ENCODE measurements at regions not wholly inside any gene's neighbourhood (a gene's known extent, or its start where the extent isn't known, plus 50 kb on each side); places are given as distances from the start of the nearest gene placed in this dataset.

DNA sequence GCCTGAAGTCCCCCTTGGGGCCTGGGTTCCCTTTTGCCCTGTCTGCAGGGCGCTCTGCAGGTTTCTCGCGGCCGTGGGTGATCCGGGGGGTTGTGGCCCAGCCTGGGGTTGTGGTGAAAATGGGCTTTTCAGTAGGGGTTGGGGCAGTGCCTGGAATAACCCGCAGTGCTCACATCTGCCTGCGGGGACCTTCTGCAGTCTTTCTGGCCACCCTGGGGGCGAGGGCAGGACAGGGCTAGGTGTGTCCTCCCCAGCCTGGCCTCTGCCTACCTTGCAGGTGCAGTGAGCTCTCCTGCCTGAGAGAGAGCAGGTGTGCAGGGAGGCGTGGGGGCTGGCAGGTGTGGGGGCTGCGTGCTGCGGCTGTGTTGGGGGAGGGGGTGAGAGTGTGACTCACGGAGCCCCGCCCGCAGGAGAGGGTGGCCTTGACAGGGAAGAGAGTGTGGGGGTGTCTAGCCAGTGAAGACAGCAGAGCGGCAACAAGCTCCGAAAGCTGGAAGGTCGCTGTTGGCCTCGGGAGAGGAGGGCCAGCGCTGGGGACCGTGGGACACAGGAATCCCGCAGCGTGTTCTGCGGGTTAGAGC, 131.4 kb downstream of the MRPL36 start:
- peak in 1 of 3 experiments; percentile 42 for DNase-seq (ENCODE audit: low read depth in 3 of 3)

DNA sequence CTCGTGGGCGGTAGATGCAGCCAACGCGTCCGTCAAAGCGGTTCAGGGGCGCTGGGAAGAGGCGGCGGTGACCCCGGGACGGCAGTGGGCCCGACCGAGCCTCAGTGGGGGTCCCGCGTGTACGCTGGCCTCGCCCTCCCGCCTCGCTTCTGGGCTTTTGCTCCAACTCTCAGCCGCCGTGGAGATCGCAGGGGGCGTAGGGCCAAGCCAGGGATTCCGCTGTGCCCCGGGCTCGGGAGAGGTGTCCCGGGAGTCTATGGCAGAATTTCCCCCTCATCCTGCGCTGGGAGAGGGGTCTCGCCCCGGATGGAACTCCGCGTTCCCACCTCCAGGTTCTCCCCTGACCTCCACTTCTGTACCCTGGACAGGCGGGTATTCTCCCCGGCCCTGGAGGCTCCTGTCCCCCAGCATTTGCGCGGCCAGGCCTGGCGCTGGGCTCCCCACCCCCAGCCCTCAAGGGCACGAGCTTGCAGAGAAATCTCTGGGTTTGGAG, 131.9 kb downstream of the MRPL36 start:
- no peak for DNase-seq (ENCODE audit: low read depth in 3 of 3)

DNA sequence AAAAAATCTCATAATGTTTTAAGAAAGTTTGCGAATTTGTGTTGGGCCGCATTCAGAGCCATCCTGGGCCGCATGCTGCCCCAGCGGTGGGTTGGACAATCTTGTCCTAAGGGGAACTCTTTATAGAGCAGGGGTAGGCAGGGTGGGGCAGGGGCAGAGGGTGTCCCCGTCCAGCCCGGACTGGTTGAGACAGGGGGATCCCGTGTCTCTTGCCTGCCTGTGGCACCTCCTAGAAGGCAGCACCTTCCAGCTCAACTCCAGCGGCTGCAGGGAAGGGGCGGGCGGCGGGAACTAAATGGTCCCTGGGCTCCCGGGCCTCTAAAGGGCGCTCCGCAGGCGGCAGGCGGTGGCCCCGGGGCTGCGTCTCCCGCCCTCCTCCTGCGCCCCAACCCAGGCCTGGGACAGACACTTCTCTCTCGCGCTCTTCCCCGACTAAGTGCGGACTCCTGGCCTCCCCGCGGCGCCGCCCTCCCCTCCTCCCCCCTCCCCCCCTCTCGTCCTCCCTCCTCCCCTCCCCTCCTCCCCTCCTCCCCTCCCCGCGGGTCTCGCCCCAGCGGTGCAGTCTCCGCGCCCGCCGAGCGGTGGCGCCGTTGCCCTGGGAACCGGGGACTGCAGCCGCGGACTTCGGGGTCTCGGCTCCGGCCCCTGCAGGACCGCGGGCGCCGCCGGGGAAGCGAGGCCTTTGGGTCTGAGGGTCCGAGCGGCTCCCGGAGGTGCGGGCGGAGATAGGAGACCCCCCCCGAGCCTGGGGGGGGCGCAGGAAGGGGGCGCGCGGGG, 132.6 kb downstream of the MRPL36 start:
- DNase-seq (ENCODE audit: low read depth in 3 of 3), result no peak

DNA sequence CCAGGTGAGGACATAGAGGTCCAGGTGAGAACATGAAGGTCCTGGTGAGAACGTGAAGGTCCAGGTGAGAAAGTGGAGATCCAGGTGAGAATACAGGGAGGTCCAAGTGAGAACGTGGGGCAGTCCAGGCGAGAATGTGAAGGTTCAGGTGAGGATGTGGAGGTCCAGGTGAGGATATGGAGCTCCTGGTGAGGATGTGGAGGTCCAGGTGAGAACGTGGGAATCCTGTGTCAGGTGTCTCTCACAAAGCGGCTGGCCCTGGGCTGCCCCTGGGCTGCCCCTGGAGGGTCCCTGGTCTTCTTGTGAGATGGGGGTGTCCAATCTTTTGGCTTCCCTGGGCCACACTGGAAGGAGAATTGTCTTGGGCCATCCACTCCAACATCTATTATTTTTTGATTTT, 133.4 kb downstream of the MRPL36 start:
- no peak for DNase-seq (ENCODE audit: low read depth in 3 of 3)

DNA sequence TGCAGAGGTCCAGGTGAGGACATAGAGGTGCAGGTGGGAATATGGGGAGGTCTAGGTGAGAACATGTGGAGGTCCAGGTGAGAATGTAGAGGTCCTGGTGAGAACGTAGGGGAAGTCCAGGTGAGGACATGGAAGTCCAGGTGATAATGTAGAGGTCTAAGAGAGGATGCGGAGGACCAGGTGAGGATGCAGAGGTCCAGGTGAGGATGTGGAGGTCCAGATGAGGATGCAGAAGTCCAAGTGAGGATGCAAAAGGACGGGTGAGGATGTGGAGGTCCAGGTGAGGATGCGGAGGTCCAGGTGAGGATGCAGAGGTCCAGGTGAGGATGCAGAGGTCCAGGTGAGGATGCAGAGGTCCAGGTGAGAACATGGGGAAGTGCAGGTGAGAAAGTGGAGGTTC, 133.8 kb downstream of the MRPL36 start:
- DNase-seq (ENCODE audit: low read depth in 3 of 3), result no peak

DNA sequence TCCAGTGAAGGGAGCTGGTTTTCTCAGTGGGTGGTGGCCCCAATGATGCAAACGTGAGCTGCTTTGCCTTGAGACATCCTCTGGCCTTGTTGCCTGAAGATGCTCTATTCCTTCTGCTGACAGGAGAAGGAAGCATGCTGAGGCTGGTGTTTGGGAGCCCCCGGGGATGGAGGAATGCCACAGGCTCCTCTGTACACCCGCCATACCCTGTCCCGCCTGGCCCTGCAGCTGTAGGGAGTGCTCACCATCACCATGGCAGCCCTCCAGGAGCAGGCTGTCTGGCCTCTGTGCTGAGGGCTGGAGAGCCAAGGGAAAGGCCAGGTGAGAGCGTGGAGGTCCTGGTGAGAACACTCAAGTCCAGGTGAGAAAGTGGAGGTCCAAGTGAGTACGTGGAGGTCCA, 134.4 kb downstream of the MRPL36 start:
- DNase-seq (ENCODE audit: low read depth in 3 of 3), result no peak

DNA sequence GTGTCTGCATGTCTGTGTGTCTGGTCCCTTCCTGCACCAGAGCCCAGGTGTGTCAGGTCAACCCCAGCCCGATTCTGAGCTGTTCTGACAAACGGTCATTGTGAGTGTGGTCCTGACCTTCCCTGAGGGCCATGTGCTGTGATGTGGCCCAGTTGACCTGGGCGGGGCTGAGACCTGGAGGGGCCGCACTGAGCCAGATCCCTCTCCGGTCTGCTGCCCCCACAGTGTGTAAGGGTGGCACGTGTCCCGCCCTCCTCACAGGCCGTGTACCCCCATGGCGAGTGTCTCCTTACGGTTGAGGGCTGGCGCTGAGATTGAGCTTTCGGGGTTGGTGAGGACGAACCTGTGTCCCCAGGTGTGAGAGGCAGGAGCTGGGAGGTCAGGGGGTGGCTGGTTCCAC, 136.5 kb downstream of the MRPL36 start:
- DNase-seq (ENCODE audit: low read depth in 3 of 3), result no peak

DNA sequence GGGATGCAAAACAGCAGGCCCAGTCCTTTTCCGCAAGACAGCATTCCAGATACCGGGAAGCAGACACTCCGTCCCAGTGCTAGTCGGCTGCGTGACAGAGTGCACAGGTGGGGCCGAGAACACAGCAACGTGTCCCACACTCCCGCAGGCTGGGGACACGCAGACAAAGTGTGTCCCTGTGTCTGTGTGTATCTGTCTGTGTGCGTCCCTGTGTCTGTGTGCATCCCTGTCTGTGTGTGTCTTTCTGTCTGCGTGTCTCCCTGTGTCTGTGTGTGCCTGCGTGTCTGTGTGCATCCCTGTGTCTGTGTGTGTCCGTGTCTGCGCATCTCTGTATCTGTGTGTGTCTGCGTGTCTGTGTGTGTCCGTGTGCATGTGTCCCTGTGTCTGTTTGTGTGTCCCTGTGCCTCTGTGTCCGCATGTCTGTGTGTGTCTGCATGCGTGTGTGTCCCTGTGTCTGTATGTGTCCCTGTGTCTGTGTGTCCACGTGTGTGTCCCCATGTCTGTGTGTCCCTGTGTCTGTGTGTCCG, 137.0 kb downstream of the MRPL36 start:
- no peak for DNase-seq (ENCODE audit: low read depth in 3 of 3)

DNA sequence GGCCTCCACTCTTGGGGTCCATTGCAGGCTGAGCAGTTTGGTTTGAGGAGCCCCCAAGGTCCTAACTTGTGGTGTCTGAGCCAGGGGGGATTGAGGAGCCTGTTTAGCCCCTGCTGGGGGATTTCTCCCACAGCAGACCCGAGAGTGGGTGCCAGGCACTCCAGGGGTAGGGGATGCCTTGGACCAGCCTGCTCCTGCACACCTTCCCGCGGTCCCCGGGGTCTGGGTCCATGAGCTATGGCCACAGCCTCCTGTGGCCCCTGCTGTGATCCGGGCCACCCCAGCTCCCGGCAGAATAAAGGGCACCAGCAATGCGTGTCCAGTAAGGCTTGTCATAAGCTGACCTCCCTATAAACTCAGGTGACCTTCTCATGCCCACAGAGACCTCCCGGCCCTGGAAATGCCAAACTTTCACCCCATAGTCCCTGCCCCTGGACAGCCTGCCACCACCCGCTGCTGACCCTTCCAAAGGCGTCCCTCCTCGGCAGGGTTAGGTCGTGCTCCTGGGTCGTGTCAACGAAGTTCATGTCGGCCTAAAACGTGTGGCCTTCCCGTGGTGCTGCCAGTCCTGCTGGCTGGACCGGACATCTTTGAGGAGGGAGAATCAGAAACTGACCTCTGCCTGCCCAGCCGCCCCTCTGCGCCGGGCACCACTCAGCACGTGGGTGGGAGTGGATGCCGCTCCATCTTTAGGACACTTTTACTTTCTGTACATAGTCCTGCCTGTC, 137.6 kb downstream of the MRPL36 start:
- no peak for DNase-seq (ENCODE audit: low read depth in 3 of 3)

DNA sequence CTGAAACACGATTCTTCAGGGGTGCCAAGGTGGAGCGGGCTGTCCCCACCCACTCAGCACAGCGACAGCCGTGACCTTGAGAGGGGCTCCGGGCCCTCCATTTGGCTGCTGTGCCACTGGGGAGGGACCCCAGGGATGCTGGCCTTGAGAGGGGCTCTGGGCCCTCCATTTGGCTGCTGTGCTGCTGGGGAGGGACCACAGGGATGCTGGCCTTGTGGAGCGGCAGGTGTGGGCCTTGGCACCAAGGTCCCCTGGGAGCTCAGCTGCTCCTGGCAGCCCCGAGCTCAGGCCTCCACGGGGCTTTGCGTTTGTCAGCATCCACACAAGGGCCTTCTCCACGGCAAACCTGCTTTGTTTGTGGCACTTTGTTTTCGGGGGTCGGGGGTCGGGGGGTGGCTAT, 137.6 kb upstream of the LPCAT1 start:
- no peak for DNase-seq (ENCODE audit: low read depth in 3 of 3)

DNA sequence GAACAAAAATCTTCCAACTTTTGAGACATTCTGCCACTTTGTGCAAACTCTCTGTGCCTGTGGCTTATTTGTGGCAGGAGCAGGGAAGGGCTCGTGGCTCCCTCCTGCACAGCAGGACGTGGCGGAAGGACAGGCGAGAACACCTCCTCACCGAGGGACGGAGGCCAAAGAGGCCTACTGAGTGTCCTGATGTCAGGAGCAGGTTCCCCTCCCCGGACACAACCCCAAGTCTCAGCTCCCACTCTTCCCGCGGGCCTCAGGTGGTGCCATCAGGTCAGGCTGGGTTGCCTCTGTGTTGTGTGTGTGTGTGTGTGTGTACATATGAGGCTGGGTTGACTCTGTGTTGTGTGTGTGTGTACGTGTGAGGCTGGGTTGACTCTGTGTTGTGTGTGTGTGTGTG, 136.8 kb upstream of the LPCAT1 start:
- no peak for DNase-seq (ENCODE audit: low read depth in 3 of 3)

DNA sequence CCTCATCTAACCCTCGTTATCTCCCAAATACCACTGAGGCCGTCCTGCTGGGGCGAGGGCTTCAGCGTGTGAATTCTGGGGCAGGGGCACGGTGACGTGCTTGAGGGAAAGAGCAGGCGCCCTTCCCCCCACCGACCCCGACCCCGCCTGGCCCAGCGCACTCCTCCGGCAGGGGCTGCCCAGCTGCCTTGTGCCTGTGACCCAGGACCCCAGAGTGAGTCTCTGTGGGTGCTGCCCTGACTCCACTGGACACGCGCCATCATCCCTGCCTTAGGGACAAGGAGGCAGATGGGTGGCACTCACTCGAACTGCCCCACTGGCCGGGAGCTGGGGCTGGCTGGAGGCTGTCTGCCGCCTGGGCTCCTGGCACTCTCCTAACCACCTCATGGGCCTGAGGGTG, 136.2 kb upstream of the LPCAT1 start:
- DNase-seq (ENCODE audit: low read depth in 3 of 3), result no peak

DNA sequence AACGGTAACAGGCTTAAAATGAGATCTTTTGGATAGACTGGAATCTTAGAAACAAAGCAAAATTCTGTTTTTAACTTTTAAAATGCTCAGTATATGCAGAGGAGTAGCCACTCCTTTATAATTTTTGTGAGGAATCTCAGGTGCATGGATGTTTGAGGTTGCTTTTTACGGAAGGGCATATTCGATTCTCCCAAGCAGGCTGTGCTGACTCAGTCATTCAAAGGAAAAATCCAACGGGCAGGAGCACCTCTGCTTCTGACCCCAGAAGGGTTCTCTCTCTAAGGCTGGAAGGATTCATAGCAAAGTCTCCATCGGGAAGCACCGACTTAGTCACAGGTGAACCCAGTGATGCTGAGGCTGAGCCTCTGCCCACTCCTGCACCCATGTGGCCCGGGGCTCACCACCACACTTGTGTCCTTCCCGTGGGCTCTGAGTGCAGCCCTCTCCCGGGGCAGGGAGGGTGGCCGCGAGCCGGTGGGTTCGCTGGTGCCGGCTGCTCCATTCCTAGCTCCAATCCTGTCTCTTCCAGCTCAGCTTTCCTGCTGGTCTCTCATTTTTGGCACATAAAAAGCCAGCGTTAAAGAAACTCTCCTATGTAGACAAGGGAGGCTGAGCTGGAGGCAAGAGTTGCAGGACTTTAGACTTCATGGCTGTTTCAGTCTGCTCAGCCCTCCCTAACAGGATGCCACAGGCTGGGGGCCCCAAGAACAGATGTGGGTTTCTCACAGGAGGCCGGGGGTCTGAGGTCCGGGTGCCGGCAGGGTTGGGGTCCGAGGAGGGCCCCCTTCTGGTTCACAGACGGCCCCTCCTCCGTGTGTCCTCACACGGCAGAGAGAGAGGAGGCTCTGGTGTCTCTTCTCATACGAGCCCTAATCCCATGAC, 135.6 kb upstream of the LPCAT1 start:
- DNase-seq (ENCODE audit: low read depth in 3 of 3), result no peak

DNA sequence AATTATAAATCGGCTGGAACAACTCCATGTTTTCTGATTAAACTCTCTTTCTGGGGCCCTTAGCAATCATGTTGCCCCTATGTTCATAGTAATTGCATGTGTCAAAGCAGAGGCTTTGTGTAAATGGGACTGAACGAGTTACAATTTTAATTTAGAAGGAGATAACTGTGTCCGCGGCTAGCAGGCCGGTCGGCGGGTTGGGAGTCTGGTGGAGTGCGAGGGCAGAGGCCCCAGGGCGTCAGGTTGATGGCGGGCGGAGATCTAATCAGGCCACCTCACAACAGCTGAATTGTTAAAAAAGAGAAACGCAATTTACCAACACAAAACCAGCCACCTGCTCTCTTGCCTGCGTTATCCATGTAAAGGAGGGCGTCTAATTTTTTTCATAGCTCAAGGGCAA, 134.9 kb upstream of the LPCAT1 start:
- DNase-seq (ENCODE audit: low read depth in 3 of 3), result no peak

DNA sequence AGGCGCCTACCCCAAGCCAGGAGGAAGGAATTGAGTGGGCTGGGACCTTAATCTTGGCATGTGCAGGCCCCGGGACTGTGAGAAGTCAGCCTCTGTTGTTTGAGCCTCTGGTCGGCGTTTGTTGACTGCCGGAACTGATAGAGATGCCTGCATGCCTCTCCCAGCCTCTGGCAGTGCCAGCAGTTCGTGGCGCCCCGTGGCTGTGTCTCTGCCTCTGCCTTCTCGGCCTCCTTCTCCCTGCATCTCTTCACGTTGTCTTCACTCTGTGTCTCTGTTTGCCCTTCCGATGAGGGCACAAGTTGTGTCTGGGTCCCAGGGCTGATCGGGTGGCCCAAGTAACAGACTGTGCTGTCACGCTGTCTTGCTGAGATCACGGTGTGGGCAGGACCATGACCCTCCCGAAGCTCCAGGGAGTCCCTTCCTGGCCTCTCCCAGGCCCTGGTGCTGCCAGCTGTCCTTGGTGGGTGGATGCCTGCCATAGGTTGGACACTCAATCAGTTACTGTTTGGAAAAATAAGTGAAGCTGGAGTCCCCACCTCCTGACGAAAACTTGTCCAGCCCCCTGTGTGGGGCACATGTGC, 133.5 kb upstream of the LPCAT1 start:
- DNase-seq (ENCODE audit: low read depth in 3 of 3), result no peak

DNA sequence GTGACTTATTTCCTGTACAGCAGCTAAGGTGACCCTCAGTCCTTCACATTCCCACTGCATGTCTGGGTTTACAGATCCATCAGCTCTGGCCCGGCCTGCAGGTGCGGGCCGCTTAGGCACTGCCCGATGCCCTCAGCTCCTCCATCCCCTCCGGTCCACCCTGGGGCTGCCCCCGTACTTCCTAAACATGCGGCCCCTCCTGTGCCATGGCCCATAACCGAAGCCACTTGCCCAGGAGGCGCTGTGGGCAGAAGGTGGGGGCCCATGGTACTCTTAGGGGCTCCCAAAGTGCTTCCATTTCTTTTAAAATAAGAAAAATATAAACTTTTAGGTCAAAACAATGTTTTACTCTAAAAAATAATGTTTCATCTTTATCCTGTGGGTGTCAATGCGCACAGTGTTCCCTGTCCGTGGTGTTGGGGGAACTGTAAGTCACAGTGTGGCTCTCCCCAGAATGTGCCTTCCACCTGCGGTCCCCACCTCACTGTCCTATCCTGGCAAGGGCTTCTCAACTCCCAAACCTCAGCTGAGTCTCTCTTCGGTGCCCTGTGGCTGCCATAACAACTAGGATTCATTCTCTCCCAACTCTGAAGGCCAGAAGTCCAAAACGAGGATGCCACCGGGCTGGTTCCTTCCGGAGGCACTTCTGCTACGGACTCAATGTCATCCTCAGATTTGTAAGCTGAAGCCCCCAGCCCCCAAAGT, 132.7 kb upstream of the LPCAT1 start:
- DNase-seq (ENCODE audit: low read depth in 3 of 3), result no peak

DNA sequence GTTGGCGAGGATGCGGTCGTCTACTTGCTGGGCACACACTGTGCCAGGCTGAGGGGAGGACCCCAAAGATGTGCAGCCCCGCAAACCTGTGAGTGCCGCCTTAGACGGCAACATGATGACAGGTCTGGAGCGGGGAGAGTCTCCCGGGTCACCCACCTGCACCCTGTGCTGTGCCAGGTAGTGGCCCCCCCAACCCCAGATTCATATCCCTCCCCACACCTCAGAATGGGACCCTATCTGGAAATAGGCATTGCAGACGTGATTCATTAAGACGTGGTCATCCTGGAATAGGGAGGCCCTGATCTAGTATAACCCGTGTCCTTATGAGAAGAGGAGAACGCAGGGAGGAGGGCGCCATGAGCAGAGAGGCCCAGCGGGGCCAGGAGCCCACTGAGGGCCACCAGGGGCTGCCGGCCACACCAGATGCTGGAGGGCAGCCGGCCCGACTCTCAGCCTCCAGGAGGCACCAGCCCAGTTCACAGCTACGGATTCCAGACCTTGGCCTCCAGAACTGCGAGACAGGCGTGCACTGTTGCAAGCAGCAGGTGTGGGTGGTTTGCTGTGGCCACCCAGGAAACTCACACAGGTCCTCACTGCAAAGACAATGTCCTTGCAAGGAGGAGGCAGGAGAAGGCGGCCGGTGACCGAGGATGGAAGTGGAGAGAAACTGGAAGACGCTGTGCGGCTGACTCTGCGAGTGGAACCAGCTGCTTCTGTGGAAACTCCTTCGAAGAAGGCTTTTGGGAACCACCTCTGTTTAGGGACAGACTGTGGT, 131.9 kb upstream of the LPCAT1 start:
- no peak for DNase-seq (ENCODE audit: low read depth in 3 of 3)

DNA sequence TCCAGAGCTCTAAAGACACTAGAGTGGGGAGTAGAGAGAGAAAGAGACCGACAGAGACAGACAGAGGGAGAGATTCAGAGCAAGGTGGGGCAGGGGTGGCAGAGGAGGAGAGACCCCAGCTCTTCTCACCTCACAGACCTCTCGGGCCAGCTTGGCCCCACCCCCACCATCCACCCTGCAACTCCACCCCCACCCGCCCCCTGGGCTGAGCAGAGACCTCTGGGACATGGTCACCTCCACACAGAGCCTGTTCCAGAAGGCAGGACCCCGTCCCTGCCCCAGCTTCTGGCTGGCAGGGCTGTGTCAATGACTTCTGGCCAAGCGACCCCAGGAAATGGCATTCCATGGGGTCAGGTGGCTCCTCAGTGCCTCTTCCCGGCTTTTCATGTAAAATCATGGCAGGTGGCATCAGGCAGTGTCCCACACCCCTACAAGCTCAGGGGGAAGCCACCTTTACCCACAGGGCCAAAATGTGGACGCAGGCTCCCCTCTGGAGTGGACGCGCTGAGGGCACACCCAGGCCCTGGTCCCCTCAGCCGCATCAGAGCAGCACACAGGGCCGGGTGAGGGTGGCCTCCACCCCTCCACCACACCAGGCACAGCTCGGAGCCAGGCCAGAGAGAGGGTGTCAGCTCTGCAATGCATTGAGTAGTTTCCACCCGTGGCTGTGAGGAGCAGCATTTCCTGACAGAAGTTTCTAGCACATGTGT, 131.2 kb upstream of the LPCAT1 start:
- DNase-seq (ENCODE audit: low read depth in 3 of 3), result no peak

Data from stimulated activated CD4-positive, alpha-beta T cell treated with anti-CD3 and anti-CD28 coated beads, TNF-alpha, amount 100 ng/mL, for 4 hours (primary cell).